GM20000 (cell line): ENCODE measurements at regions not wholly inside any gene's neighbourhood (a gene's known extent, or its start where the extent isn't known, plus 50 kb on each side); places are given as distances from the start of the nearest gene placed in this dataset.

Source experiments
- DNase-seq: peaks from one replicate; pipeline ENCODE4 v3.0.0; 2012; ENCODE audit warnings: low spot score
- CTCF ChIP-seq: IDR thresholded peaks from 2 replicates; pipeline ENCODE4 v1.5.1; 2012; ENCODE audit warnings: mild to moderate bottlenecking, control low read depth; ENCODE audit errors: extremely low read depth, missing control alignments

- no peak for DNase-seq
- no peak for TF ChIP-seq CTCF
These were observed 138.9 kb upstream of the CA10 start for GRCh38 chr17:52297230-52298010.

- TF ChIP-seq CTCF: no peak
- no peak for DNase-seq
These were observed 135.8 kb upstream of the CA10 start for GRCh38 chr17:52294301-52294700.

- DNase-seq: no peak
- TF ChIP-seq CTCF: no peak
These were observed 129.1 kb upstream of the CA10 start for GRCh38 chr17:52287611-52288010.

GRCh38 chr17:52283872-52284271 is 125.4 kb upstream of the CA10 start:
- no peak for TF ChIP-seq CTCF
- DNase-seq: no peak

GRCh38 chr17:52276381-52277008 is 118.0 kb upstream of the CA10 start:
- no peak for DNase-seq
- TF ChIP-seq CTCF: no peak

- DNase-seq: no peak
- TF ChIP-seq CTCF: no peak
These were observed 113.3 kb upstream of the CA10 start for GRCh38 chr17:52271781-52272180.

GRCh38 chr17:52255347-52255746 is 96.8 kb upstream of the CA10 start:
- DNase-seq: no peak
- no peak for TF ChIP-seq CTCF
